ENCODE measurements at regions not wholly inside any gene's neighbourhood (a gene's known extent, or its start where the extent isn't known, plus 50 kb on each side); places are given as distances from the start of the nearest gene placed in this dataset.

DNA sequence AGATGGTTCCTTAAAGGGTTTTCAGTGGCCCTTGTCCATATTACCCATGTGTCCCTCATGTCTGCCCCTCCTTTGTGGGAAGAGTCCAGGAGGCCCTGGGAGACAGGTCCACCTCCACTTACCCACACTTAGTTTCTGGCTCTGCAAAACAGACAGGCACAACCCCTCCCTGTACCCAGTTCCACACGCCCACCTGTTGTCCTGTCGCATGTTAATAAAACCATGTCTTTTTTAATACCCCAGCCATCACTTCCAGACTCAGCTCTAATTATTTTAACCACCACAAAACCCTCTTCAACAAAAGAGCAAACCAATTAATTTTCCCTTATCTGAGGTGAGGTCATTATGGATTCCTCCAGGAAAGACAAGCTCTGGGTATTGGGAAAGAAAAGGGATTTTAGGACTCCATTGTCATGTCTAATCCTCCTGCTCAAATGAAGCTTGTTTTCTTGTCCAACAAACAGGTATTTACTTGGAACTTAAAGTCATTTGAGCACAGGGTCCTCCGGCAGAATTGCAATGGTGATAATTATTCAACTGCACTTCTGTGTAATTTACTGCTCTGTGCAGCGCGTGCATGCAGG lies 68.9 kb downstream of the CCDC185 start:
- Histone ChIP-seq H3K9me3 (ENCODE audit: severe bottlenecking) (no peaks in the 10 kb centered on the region), H3K36me3 (no peaks in the 10 kb centered on the region), H3K27me3 (ENCODE audit: insufficient read depth, low read depth, severe bottlenecking) (no peaks in the 10 kb centered on the region), H3K4me3 (ENCODE audit: low read depth, low read length) (no peak overlapping the region), H3K27ac (no peak overlapping the region)
- TF ChIP-seq CTCF (IDR thresholded peaks at IDR 0.05; ENCODE audit: low read depth, low read length) = no peak
- no peak for DNase-seq

GRCh38 chr1:223462866-223463404 lies 69.7 kb downstream of the CCDC185 start:
- DNase-seq = no peak
- Histone ChIP-seq H3K4me3 (ENCODE audit: low read depth, low read length) (no peak overlapping the region), H3K36me3 (no peaks in the 10 kb centered on the region), H3K27ac (no peak overlapping the region), H3K27me3 (ENCODE audit: insufficient read depth, low read depth, severe bottlenecking) (no peaks in the 10 kb centered on the region), H3K9me3 (ENCODE audit: severe bottlenecking) (no peaks in the 10 kb centered on the region)
- no peak for TF ChIP-seq CTCF (IDR thresholded peaks at IDR 0.05; ENCODE audit: low read depth, low read length)

GRCh38 chr1:223466151-223466550 lies 72.9 kb downstream of the CCDC185 start:
- no peaks in the 10 kb centered on the region for H3K27me3 ChIP-seq (ENCODE audit: insufficient read depth, low read depth, severe bottlenecking)
- H3K4me3 ChIP-seq (ENCODE audit: low read depth, low read length) = no peak overlapping the region
- no peaks in the 10 kb centered on the region for H3K36me3 ChIP-seq
- H3K9me3 ChIP-seq (ENCODE audit: severe bottlenecking) = no peaks in the 10 kb centered on the region
- H3K27ac ChIP-seq = no peak overlapping the region
- no peak for TF ChIP-seq CTCF (IDR thresholded peaks at IDR 0.05; ENCODE audit: low read depth, low read length)
- DNase-seq = no peak

GRCh38 chr1:223471566-223471965 lies 78.4 kb downstream of the CCDC185 start:
- no peak overlapping the region for H3K4me3 ChIP-seq (ENCODE audit: low read depth, low read length)
- TF ChIP-seq CTCF (IDR thresholded peaks at IDR 0.05; ENCODE audit: low read depth, low read length) = no peak
- H3K9me3 ChIP-seq (ENCODE audit: severe bottlenecking) = no peaks in the 10 kb centered on the region
- DNase-seq = no peak
- H3K27ac ChIP-seq = no peak overlapping the region
- H3K36me3 ChIP-seq = no peaks in the 10 kb centered on the region
- H3K27me3 ChIP-seq (ENCODE audit: insufficient read depth, low read depth, severe bottlenecking) = no peaks in the 10 kb centered on the region

DNA sequence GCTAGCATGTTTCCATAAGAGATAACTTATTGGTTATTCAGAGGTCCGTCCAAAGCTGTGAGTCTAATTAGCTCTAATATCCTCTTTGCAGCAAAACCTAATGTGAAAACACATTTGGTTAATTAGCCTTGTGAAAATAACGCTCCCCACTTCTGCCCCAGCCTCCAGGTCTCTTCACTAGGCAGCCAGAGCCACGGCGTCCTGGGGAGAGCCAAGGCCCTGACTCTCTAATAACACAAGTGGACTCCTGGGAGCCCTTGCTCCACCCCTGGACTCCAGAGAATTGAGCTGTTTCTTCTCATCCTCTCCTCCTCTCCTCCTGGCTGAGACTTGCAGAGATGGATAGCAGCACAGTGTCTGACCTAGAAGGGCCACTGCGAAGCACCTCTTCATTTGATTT lies 78.8 kb downstream of the CCDC185 start:
- no peak for TF ChIP-seq CTCF (IDR thresholded peaks at IDR 0.05; ENCODE audit: low read depth, low read length)

More for the DNA sequence above, 78.8 kb downstream of the CCDC185 start:
- no peak for DNase-seq
- Histone ChIP-seq H3K27me3 (ENCODE audit: insufficient read depth, low read depth, severe bottlenecking) (no peaks in the 10 kb centered on the region), H3K27ac (no peak overlapping the region), H3K9me3 (ENCODE audit: severe bottlenecking) (no peaks in the 10 kb centered on the region), H3K4me3 (ENCODE audit: low read depth, low read length) (no peak overlapping the region), H3K36me3 (no peaks in the 10 kb centered on the region)
